ENCODE measurements at regions not wholly inside any gene's neighbourhood (a gene's known extent, or its start where the extent isn't known, plus 50 kb on each side); places are given as distances from the start of the nearest gene placed in this dataset.

- TF ChIP-seq, protein P1, sequence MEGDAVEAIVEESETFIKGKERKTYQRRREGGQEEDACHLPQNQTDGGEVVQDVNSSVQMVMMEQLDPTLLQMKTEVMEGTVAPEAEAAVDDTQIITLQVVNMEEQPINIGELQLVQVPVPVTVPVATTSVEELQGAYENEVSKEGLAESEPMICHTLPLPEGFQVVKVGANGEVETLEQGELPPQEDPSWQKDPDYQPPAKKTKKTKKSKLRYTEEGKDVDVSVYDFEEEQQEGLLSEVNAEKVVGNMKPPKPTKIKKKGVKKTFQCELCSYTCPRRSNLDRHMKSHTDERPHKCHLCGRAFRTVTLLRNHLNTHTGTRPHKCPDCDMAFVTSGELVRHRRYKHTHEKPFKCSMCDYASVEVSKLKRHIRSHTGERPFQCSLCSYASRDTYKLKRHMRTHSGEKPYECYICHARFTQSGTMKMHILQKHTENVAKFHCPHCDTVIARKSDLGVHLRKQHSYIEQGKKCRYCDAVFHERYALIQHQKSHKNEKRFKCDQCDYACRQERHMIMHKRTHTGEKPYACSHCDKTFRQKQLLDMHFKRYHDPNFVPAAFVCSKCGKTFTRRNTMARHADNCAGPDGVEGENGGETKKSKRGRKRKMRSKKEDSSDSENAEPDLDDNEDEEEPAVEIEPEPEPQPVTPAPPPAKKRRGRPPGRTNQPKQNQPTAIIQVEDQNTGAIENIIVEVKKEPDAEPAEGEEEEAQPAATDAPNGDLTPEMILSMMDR (IDR thresholded peaks at IDR 0.05; ENCODE audit: insufficient read depth, low read depth, low read length) = no peak
- no peak for TF ChIP-seq EZH2 (IDR thresholded peaks at IDR 0.05; ENCODE audit: insufficient read depth, low read length)
These were observed 123.3 kb upstream of the PLXNC1 start for GRCh38 chr12:94025068-94025467.
